Keratinocyte (primary cell): ENCODE measurements at regions not wholly inside any gene's neighbourhood (a gene's known extent, or its start where the extent isn't known, plus 50 kb on each side); places are given as distances from the start of the nearest gene placed in this dataset.

Experiments used
- DNase-seq: peaks from one replicate; pipeline ENCODE4 v3.0.0-alpha.2; 2011; ENCODE audit warnings: low read depth, missing footprints, low spot score
- FAIRE-seq: peaks from 2 replicates; lab custom pipeline; 2011; peaks lifted over from hg19 to GRCh38; lab: Jason Lieb, UNC
- H2AFZ ChIP-seq: 2 replicates; pipeline ENCODE4 v1.6.0; 2012; ENCODE audit warnings: low read length, control low read depth, inconsistent platforms; ENCODE audit not compliant: control insufficient read depth
- H3K27ac ChIP-seq: 2 replicates; pipeline ENCODE4 v1.5.1; 2011; ENCODE audit warnings: low read length; ENCODE audit not compliant: control insufficient read depth, insufficient read depth
- H3K27me3 ChIP-seq: 3 replicates; pipeline ENCODE4 v1.6.0; 2011; ENCODE audit warnings: low read length; ENCODE audit not compliant: control insufficient read depth, insufficient read depth; ENCODE audit errors: extremely low read depth
- H3K36me3 ChIP-seq, 2 experiments: 2 replicates in 1 of 2; 3 replicates in 1 of 2; pipeline ENCODE4 v1.5.1; 2011; ENCODE audit warnings: low read length in 2 of 2, mild to moderate bottlenecking in 1 of 2; ENCODE audit not compliant: control insufficient read depth in 2 of 2, insufficient read depth in 2 of 2; ENCODE audit errors: extremely low read depth in 1 of 2
- H3K4me1 ChIP-seq: 3 replicates; pipeline ENCODE4 v1.5.1; 2011; ENCODE audit warnings: low read length; ENCODE audit not compliant: control insufficient read depth, insufficient read depth; ENCODE audit errors: extremely low read depth
- H3K4me2 ChIP-seq: 3 replicates; pipeline ENCODE4 v1.6.0; 2011; ENCODE audit warnings: low read depth, low read length; ENCODE audit not compliant: control insufficient read depth, insufficient read depth; ENCODE audit errors: extremely low read depth
- H3K4me3 ChIP-seq, 3 experiments: fragments of 200-600 bp in 1 of 3; sonication (generic) in 1 of 3; 2 replicates in 2 of 3; 3 replicates in 1 of 3; pipeline ENCODE4 v1.5.1; 2011 to 2016; ENCODE audit warnings: low read length in 3 of 3, mild to moderate bottlenecking in 3 of 3, control low read depth in 2 of 3, inconsistent platforms in 1 of 3, low read depth in 1 of 3, mixed read lengths in 1 of 3, mixed run types in 1 of 3, moderate library complexity in 1 of 3; ENCODE audit not compliant: control insufficient read depth in 2 of 3, insufficient read depth in 2 of 3; ENCODE audit errors: extremely low read depth in 1 of 3
- H3K79me2 ChIP-seq: 2 replicates; pipeline ENCODE4 v1.6.0; 2012; ENCODE audit warnings: low read length; ENCODE audit not compliant: control insufficient read depth, insufficient read depth
- H3K9ac ChIP-seq: 3 replicates; pipeline ENCODE4 v1.6.0; 2011; ENCODE audit warnings: low read length; ENCODE audit not compliant: control insufficient read depth, insufficient read depth; ENCODE audit errors: extremely low read depth
- H3K9me1 ChIP-seq: 3 replicates; pipeline ENCODE4 v1.6.0; 2011; ENCODE audit warnings: low read length; ENCODE audit not compliant: control insufficient read depth, insufficient read depth; ENCODE audit errors: extremely low read depth
- H3K9me3 ChIP-seq: 2 replicates; pipeline ENCODE4 v1.5.1; 2012; ENCODE audit warnings: low read depth, low read length; ENCODE audit not compliant: control insufficient read depth
- H4K20me1 ChIP-seq: 3 replicates; pipeline ENCODE4 v1.6.0; 2011; ENCODE audit warnings: low read length; ENCODE audit not compliant: control insufficient read depth, insufficient read depth; ENCODE audit errors: extremely low read depth
- EZH2 ChIP-seq: IDR thresholded peaks from one replicate; pipeline ENCODE4 v1.6.1; 2012; ENCODE audit warnings: inconsistent platforms, mild to moderate bottlenecking, low read length, moderate library complexity
- dilution Hi-C: fragments of 300-500 bp; cut with MboI; formaldehyde crosslinking; loops from one replicate; pipeline ENCODE4 v1.7.0; 2020; ENCODE audit warnings: low sequenced_read_pairs; ENCODE audit not compliant: extremely low pct_ligation_motif_present
- TF ChIP-seq, protein P1 (sequence below), 3 experiments: IDR thresholded peaks in 1 of 3; conservative IDR thresholded peaks in 1 of 3; optimal IDR thresholded peaks in 1 of 3; 2 replicates in 2 of 3; 3 replicates in 1 of 3; pipeline versions ENCODE3 to v1.5.1; 2011; ENCODE audit warnings: low read length in 3 of 3, mild to moderate bottlenecking in 3 of 3, moderate library complexity in 2 of 3, control low read depth in 1 of 3, inconsistent platforms in 1 of 3; ENCODE audit not compliant: insufficient read depth in 2 of 3; ENCODE audit errors: extremely low read depth in 1 of 3

DNA sequence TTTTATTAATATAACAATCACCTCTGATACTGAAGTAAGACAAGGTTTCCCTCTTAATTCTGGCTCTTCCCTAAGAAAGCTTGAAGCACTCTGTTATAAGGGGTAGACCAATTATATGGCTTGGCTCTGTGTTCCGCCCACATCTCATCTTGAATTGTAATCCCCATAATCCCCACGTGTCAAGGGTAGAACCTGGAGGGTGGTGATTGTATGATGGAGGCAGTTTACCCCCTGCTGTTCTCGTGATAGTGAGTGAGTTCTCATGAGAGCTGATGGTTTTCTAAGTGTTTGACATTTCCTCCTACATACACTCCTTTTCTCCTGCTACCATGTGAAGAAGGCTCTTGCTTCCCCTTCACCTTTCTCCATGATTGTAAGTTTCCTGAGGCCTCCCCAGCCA lies 363.8 kb upstream of the PCDH20 start:
- dilution Hi-C loops: no loop called here
- no peaks in the 10 kb centered on the region for H3K9me3 ChIP-seq
- no peak for FAIRE-seq

GRCh38 chr13:61778531-61778930 lies 362.9 kb upstream of the PCDH20 start:
- Histone ChIP-seq H3K9ac (no peak overlapping the region), H3K4me3 (no peak overlapping the region), H3K9me3 (no peaks in the 10 kb centered on the region), H4K20me1 (no peaks in the 10 kb centered on the region), H2AFZ (no peak overlapping the region), H3K9me1 (no peaks in the 10 kb centered on the region), H3K79me2 (no peaks in the 10 kb centered on the region), H3K27me3 (no peaks in the 10 kb centered on the region), H3K4me1 (no peaks in the 10 kb centered on the region), H3K4me2 (no peak overlapping the region), H3K27ac (no peak overlapping the region), H3K36me3 (no peaks in the 10 kb centered on the region)
- dilution Hi-C loops: no loop called here
- DNase-seq (no peak), FAIRE-seq (no peak)
- TF ChIP-seq, protein P1, sequence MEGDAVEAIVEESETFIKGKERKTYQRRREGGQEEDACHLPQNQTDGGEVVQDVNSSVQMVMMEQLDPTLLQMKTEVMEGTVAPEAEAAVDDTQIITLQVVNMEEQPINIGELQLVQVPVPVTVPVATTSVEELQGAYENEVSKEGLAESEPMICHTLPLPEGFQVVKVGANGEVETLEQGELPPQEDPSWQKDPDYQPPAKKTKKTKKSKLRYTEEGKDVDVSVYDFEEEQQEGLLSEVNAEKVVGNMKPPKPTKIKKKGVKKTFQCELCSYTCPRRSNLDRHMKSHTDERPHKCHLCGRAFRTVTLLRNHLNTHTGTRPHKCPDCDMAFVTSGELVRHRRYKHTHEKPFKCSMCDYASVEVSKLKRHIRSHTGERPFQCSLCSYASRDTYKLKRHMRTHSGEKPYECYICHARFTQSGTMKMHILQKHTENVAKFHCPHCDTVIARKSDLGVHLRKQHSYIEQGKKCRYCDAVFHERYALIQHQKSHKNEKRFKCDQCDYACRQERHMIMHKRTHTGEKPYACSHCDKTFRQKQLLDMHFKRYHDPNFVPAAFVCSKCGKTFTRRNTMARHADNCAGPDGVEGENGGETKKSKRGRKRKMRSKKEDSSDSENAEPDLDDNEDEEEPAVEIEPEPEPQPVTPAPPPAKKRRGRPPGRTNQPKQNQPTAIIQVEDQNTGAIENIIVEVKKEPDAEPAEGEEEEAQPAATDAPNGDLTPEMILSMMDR (optimal IDR thresholded peaks at IDR 0.05 in 1 of 3, IDR thresholded peaks at IDR 0.05 in 1 of 3, conservative IDR thresholded peaks at IDR 0.05 in 1 of 3; ENCODE audit: extremely low read depth in 1 of 3, insufficient read depth in 2 of 3, low read length in 3 of 3): no peak
- no peak for TF ChIP-seq EZH2

More for the DNA sequence above, 363.8 kb upstream of the PCDH20 start:
- Histone ChIP-seq H3K4me1 (no peaks in the 10 kb centered on the region), H3K27me3 (no peaks in the 10 kb centered on the region), H3K9me1 (no peaks in the 10 kb centered on the region), H3K4me3 (no peak overlapping the region), H3K4me2 (no peak overlapping the region), H3K9ac (no peak overlapping the region), H3K27ac (no peak overlapping the region), H3K79me2 (no peaks in the 10 kb centered on the region), H4K20me1 (no peaks in the 10 kb centered on the region), H3K36me3 (no peaks in the 10 kb centered on the region), H2AFZ (no peak overlapping the region)
- TF ChIP-seq EZH2: no peak
- TF ChIP-seq, protein P1 (optimal IDR thresholded peaks at IDR 0.05 in 1 of 3, IDR thresholded peaks at IDR 0.05 in 1 of 3, conservative IDR thresholded peaks at IDR 0.05 in 1 of 3; ENCODE audit: extremely low read depth in 1 of 3, insufficient read depth in 2 of 3, low read length in 3 of 3): no peak
- DNase-seq: no peak
